K562 (cell line): ENCODE measurements at regions not wholly inside any gene's neighbourhood (a gene's known extent, or its start where the extent isn't known, plus 50 kb on each side); places are given as distances from the start of the nearest gene placed in this dataset.

ENCODE experiments used
- ARID2 ChIP-seq: fragments of 450-650 bp; IDR thresholded peaks from 2 replicates; pipeline ENCODE4 v1.6.1; 2017; ENCODE audit warnings: antibody characterized with exemption, mild to moderate bottlenecking
- ASH1L ChIP-seq: fragments of 450-650 bp; IDR thresholded peaks from 2 replicates; pipeline ENCODE4 v1.6.1; 2018; ENCODE audit warnings: borderline replicate concordance, mild to moderate bottlenecking, low read depth; ENCODE audit not compliant: partially characterized antibody
- CTCF ChIP-seq, 3 experiments: IDR thresholded peaks in 2 of 3; conservative IDR thresholded peaks in 1 of 3; 2 replicates each; pipeline ENCODE4 v1.5.1; 2011 to 2012; ENCODE audit warnings: low read length in 3 of 3, mild to moderate bottlenecking in 3 of 3, control low read depth in 2 of 3, improper control_type of control experiment in 1 of 3, inconsistent platforms in 1 of 3, low read depth in 1 of 3, mixed read lengths in 1 of 3, moderate library complexity in 1 of 3; ENCODE audit not compliant: insufficient read depth in 2 of 3
- HNRNPL ChIP-seq: fragments of 200-400 bp; formaldehyde crosslinking; IDR thresholded peaks from 2 replicates; pipeline ENCODE4 v1.6.1; 2017; ENCODE audit warnings: low read depth, mild to moderate bottlenecking, low read length
- NFRKB ChIP-seq: fragments of 450-650 bp; IDR thresholded peaks from 2 replicates; pipeline ENCODE4 v1.6.1; 2016; ENCODE audit warnings: low read depth
- NFXL1 ChIP-seq: fragments of 450-650 bp; formaldehyde crosslinking; IDR thresholded peaks from 2 replicates; pipeline ENCODE4 v1.4.0; 2021; ENCODE audit warnings: mild to moderate bottlenecking
- POLR2AphosphoS5 ChIP-seq: IDR thresholded peaks from 2 replicates; pipeline ENCODE4 v1.6.1; 2011; ENCODE audit warnings: mild to moderate bottlenecking, low read depth, low read length, moderate library complexity; ENCODE audit not compliant: control insufficient read depth, insufficient read depth
- SRF ChIP-seq, 2 experiments: fragments of 250-450, 450-650 bp in 1 of 2; sonication (Bioruptor Pico) in 1 of 2; sonication (generic) in 1 of 2; formaldehyde crosslinking; IDR thresholded peaks; 2 replicates each; pipeline versions ENCODE4 v1.5.0 to v1.5.1; 2020 to 2022; ENCODE audit warnings: mild to moderate bottlenecking in 1 of 2, missing genetic modification reagents in 1 of 2
- SUPT5H ChIP-seq: fragments of 450-650 bp; IDR thresholded peaks from 2 replicates; pipeline ENCODE4 v1.6.1; 2016
- ZFP1 ChIP-seq: fragments of 450-650 bp; formaldehyde crosslinking; IDR thresholded peaks from 2 replicates; pipeline ENCODE4 v1.4.0; 2020; ENCODE audit warnings: mild to moderate bottlenecking, mixed read lengths
- ZNF3 ChIP-seq: fragments of 250-450 bp; sonication (Bioruptor Pico); IDR thresholded peaks from 2 replicates; pipeline ENCODE4 v1.5.0; 2021; ENCODE audit warnings: mild to moderate bottlenecking, moderate library complexity
- ZNF431 ChIP-seq: sonication (generic); formaldehyde crosslinking; IDR thresholded peaks from 2 replicates; pipeline ENCODE4 v1.8.0; 2022; ENCODE audit warnings: mild to moderate bottlenecking, missing genetic modification reagents

GRCh38 chr5:97538912-97539311 is 355.9 kb upstream of the RIOK2 start:
- TF ChIP-seq POLR2AphosphoS5 (no peak), ZFP1 (no peak), HNRNPL (no peak), NFRKB (no peak), ZNF3 (CRISPR knock-in tag) (no peak), ASH1L (no peak), SRF (CRISPR knock-in tag; IDR thresholded peaks at IDR 0.05) (no peak), CTCF (IDR thresholded peaks at IDR 0.05 in 2 of 3, conservative IDR thresholded peaks at IDR 0.05 in 1 of 3; ENCODE audit: insufficient read depth in 2 of 3, low read depth in 1 of 3, low read length in 3 of 3) (no peak), ARID2 (no peak), SUPT5H (no peak), NFXL1 (CRISPR knock-in tag) (no peak), ZNF431 (CRISPR knock-in tag) (no peak)
